Fibroblast of skin of left quadriceps (primary cell): ENCODE measurements at regions not wholly inside any gene's neighbourhood (a gene's known extent, or its start where the extent isn't known, plus 50 kb on each side); places are given as distances from the start of the nearest gene placed in this dataset.

Experiments
- DNase-seq, 2 experiments: peaks; one replicate each; pipeline ENCODE4 v3.0.0-alpha.2; 2013; ENCODE audit warnings: low read depth in 2 of 2

DNA sequence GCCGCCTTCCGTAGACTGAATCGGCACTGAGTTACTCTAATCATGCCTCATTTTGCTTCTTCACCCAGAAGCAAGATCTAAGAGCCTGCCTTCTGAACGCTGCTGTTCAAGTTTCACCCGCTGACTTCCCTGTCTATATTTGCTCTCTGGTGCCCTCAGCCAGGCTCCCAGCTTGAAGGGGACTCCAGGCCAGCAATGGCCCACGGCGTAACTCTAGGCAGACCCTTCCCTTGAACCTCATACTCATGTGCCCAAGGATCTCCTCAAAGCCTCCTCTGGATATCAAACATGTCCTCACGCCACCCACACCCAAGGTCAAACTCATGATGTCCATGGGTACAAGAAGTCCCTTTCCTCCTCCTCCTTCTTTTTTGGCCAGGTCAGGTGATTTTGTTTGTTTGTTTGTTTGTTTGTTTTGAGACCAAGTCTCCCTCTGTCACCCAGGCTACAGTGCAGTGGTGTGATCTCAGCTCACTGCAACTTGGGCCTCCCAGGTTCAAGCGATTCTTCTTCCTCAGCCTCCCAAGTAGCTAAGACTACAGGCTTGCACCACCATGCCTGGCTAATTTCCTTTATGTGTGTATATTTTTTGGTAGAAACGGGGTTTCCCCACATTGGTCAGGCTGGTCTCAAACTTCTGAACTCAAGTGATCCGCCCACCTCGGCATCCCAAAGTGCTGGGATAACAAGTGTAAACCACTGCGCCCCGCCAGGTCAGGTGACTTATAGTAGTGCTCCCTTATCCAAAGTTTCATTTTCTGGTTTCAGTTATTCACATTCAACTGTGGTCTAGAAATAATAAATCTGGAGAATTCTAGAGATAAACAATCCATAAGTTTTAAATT lies 239.0 kb downstream of the SYK start:
- DNase-seq: no peak

DNA sequence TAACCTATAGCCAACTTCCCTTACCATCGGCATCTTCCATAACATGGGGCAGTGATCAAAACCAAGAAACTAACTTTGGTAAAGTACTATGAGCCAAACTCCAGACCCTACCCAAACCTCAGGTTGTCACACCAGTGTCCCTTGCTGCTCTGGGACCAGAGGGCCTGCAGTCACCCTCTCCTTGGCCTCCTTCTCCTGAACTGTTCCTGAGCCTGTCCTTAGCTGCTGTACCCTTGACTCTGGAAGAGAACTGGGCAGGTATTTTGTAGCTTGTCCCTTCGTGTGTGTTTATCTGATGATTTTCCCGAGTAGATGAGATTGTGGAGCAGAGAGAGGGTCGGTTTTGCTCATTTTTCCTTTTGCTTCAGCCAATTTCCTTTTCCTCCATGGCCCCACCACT lies 240.4 kb downstream of the SYK start:
- DNase-seq: no peak

DNA sequence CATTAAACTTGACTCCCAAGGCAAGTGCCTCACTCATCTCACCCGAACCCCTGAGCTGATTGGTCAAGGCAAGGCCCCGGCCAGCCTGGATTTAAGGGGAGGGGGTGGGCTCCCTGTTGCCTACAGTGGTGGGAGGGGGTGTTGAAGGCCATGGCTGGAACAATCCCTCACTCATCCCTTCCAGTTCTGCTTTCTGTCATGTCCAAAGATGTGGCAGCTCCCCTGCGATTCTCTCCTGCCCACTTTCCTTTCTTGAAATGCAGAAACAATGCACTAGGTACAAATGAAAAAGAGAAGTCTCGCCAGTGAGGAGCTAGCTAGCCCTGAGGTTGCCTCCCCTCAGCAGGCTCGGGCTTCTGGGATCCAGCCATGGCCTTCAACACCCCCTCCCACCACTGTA lies 240.9 kb downstream of the SYK start:
- no peak for DNase-seq

DNA sequence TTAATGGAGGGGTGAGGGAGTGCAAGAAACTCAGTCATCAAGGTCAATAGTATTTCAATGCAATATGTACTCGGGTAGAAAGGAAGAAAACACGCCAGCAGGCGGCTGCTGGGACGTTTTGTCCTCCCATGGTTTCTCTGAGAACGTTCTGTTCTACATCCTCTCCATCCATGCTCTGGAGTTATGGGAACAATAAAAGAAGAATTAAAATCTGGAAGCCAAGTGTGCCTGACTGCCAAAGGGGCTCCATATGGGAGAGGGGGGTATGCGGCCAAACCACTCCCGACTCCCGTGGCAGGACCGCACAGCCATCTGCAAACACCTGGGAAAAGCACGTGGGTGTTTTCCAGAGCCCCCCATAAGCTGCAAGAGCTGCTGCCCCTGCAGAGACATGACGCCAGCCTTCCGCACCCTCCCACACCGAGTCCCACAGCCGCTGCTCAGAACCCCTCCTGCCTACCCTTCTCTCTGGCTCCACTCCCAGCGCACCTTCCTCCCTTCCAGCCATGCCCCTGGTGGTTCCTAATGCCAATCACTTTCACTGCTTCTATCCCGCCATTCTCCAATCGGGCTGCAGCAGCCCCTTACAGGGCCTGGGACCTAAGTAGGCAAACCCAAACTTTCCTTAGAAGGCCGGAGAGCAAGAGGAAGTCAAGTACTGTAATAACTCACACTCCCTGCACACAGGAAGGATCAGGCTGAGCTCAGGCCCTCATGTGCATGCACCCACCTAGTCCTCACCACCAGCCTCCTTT lies 241.6 kb downstream of the SYK start:
- DNase-seq: no peak

DNA sequence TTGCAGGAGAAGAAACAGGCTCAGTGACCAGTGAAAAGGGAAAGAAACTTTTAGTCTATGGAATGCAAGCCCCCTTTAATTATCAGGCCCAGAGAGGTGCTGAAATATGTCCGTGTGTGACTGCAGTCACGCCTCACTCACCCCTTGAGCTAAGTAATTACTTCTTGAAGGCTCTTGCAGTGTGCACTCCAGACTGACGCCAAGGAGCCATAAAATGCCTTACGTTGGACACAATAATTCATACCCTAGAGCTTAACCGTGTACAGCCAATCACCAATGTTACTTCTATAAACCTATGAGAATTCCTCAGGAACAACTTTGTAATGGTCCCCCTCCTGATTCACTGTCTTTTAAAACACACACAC lies 242.2 kb downstream of the SYK start:
- DNase-seq: no peak

- DNase-seq: no peak
Measured at GRCh38 chr9:91044354-91044753, 242.7 kb downstream of the SYK start.

DNA sequence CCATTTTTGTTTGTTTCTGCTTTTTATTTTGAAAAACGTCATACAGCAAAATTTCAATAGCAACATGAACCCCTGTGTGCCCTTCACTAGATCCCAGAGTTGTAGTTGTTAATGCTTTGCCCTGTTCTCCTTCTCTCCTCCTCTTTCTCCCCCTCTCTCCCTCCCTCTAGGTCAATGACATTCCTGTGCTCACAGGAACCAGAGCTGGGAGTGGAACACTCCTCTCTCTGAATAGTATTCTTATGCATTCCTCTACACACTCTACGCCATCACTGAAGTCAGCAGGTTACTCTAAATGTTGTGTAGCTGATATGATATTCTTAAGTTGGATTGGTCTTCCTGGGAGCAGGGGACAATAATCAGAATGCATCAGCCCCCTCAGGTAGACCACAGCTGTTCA lies 243.4 kb downstream of the SYK start:
- DNase-seq: no peak

GRCh38 chr9:91047529-91047928 lies 245.9 kb downstream of the SYK start:
- no peak for DNase-seq

DNA sequence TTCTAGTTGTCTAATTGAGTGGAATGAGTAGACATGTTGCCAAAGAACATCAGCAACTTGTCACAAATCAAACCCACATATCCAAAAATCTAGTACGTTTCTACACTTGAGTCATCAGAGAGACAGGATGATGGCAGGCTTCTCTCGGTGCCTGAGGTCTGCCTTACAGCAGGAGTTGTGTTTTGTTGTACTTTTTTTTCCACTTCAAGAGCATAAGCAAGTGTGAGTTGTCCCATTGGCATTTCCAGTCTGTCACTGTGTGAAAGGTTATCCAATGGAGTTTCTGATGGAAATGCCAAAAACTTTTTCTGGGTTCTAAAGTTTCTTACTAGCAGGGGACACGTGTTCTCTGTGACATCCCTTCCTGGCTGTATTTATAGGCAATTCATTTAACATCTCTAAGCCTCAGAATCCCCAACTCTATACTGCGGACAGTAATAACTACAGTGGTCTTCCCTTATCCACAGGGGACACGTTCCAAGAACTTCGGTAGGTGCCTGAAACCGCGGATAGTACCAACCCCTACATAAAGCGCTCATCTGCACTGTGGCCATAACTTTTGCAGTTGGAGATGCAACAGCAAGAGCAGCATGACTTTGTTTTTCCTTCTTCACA lies 246.5 kb downstream of the SYK start:
- peak; percentile 64 to 68 for DNase-seq

DNA sequence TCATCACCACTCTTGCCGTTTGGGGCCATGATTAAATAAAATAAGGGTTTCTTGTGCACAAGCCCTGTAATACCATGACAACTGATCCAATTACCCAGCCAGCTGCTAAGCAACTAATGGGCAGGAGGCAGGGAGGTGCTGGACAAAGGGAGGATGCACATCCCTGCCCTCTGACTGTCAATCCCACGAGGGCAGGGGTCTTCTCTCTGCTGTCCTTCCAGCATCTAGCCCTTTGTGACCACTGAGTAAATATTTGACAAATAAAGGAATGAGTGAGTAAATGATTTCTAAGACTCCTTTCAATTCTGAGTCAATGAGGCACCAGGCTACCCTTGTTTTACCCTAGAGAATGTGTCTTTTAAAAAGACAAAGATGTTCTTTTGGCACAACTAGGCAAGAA lies 247.1 kb downstream of the SYK start:
- no peak for DNase-seq

DNA sequence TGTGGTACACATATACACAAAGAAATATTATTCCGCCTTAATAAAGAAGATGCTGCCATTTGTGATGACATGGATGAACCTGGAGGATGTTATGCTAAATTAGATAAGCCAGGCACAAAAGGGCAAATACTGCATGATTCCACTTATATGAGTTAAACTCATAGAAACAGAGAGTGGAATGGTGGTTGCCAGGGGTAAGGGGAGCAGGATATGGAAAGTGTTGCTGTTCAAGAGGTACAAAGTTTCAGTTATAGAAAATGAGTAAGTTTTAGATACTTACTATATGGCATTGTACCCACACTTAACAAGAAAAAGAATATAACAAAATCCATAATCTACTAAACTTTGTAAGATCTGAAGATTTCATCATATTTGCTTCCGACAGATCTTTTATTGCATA lies 252.2 kb downstream of the SYK start:
- no peak for DNase-seq

DNA sequence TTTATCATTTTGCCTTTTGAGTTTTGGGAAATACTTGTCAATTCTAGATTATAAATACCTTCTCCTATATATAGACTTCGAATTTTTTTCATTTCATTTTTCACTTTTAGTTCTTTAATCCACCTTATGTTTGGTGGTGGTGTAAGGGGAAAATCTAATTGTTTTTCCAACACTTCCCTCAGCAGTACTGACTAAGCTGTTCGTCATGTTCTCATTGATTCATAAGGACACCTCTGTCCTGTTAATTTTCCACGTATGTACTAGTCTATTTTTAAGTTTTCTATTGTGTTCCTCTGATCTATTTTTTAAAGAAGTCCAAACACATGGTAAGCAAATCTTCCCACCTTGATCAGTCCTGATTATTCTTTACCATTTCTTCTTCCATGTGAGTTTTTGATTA lies 254.2 kb downstream of the SYK start:
- DNase-seq: no peak

DNA sequence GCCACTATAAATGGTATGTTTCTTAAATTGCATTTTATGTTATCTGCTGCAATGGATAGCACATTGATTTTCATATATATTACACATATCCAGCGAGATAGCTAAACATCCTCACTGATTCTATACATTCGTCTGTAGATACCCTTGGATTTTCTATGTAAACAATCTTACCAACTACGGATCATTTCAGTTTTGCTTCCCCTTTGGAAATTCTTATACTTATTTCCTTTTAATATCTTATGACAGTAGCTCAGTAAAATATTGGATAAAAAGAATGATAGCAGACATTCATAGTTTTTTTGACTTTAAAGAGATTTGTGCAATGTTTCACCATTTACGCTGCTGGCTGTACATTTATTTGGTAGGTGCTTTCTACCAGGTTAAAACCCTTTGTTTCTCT lies 254.9 kb downstream of the SYK start:
- no peak for DNase-seq

GRCh38 chr9:91056917-91057316 lies 255.3 kb downstream of the SYK start:
- DNase-seq: no peak

- no peak for DNase-seq
Measured at GRCh38 chr9:91059713-91060112, 258.1 kb downstream of the SYK start.

DNA sequence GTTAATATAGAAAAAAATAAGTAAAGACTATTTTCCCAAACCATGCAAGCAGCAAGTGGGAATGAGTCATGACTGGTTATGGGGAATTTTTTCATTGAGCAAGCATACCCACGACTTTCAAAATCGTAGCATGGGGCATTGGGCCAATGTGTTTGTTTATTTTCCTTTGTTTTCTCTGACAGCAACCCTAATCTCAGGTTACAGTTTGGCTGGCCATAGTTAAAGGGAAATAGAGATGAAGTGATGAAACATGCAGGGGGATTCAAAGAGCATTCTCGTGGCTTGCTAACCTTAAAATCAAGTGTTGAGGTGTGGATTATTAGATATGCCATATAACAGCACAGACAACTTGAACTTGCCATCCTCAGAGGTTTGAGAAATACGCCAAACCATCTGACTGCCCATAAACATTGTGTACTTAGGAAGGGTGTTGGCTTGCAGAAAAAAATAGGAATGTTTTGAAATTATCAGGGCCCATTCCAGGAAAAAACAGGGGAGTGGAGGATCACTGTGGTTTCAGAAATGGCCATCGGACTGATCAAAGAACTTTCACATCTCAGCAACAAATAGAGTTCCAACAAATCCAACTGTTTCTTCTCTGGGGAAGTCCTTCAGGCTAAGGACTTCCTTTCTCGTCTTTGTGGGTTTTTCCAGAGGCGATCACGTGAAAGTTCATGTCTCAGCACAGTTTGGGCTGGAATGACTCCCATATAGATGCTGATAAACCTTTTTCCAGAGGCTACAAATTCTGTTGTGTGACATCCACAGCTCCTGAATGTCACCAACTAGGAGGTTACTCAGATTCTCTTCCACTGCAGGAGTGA lies 259.1 kb downstream of the SYK start:
- DNase-seq: peak; percentile 94 to 95

- no peak for DNase-seq
Measured at GRCh38 chr9:91061506-91061905, 259.9 kb downstream of the SYK start.

DNA sequence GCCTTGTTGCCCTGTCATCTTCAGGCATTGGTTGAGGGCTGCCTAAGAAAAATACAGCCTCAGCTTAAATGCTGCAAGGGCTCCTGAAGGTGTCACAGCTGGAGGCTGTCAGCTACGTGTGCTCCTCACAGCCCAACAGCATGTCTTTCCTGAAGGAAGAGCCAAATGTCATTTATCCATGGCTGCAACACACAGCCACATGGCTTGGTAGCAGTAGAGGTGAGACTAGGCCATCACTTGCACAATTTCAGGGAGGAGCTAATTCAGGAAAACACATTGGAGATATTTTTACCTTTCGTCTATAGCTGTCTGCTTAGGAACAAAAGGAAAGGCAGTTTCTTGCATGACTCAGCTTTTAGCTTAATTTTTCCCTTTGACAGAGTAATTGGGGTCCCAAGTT lies 260.7 kb downstream of the SYK start:
- no peak for DNase-seq

- no peak for DNase-seq
Measured at GRCh38 chr9:91063471-91063870, 261.9 kb downstream of the SYK start.

DNA sequence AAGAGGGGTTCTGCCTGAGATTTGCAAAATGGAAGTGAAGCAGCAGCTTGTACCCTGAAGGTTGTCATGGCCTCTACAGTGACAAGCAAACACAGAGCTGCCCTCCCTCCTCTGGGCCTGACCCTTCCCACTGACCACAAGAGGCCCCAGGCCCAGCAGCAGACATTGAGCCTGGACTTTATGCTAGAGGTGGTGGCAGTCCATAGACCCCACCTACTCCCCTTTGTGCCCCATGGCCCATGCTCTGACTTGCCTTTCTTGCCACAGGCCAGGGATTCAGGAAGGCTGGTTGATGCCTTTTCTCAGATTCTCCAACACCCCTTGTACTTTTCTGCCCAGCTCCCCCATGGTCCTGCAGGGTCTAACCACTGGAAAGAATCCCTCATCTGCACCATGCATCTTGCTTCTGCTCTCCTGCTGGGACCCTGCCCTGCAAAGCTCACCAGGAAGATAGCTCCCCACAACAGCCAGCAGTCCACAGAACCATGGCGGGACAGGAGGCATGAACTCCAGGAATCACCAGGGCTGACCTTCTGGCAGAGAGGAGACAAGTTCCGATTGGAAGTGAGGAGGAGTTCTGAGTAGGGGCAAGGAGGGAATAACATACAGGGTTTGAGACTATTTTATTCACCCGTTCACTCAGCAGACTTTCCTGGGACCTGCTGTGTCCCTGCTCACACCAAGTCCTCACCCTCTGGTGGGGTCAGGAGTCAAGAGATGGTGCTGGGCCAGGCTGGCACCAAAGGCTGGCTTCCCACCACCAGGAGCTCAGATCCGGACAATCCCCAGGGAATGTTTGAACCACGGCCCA lies 263.8 kb downstream of the SYK start:
- no peak for DNase-seq

DNA sequence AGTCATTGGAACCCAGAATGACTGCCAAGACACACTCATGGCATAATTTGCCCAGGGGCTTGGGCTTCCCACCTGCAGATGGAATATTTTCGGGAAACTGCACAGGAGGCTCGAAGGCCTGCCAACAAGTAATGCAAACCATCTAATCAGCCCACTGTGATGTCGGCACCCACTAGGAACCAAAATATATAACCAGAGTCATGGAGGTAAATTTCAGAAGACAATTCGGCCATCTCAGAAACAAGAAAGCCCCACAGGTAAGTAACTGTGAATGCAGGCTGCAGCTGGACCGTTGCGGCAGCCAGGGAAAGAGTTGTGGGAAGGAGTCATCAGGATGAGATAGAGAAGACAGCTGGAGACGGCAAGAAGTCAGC lies 264.4 kb downstream of the SYK start:
- DNase-seq: no peak
